ENCODE measurements at regions not wholly inside any gene's neighbourhood (a gene's known extent, or its start where the extent isn't known, plus 50 kb on each side); places are given as distances from the start of the nearest gene placed in this dataset.

DNA sequence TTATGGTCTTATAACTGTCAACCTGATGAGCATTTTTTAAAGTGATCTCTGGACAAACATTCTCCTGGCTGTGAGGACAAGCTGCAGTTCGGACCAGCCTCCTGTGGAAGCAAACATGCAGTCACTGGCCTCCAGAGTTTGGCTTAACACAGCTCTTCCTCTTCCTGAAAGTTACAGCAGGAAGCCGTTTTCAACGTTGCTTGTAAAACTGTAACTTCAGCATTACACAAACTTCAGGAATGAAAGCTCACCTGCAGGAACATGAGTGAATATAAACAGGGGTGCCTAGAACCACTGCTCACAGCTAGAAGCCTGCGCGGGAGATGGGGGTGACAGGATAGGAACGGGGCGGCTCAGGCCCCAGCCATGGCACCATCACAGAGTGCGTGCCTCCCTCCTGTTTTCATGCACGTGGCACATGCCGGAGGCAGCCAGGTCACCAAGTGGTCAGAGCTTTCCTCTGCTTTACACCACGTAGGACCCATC is 292.9 kb upstream of the PITRM1 start:
- TF ChIP-seq, protein P1, sequence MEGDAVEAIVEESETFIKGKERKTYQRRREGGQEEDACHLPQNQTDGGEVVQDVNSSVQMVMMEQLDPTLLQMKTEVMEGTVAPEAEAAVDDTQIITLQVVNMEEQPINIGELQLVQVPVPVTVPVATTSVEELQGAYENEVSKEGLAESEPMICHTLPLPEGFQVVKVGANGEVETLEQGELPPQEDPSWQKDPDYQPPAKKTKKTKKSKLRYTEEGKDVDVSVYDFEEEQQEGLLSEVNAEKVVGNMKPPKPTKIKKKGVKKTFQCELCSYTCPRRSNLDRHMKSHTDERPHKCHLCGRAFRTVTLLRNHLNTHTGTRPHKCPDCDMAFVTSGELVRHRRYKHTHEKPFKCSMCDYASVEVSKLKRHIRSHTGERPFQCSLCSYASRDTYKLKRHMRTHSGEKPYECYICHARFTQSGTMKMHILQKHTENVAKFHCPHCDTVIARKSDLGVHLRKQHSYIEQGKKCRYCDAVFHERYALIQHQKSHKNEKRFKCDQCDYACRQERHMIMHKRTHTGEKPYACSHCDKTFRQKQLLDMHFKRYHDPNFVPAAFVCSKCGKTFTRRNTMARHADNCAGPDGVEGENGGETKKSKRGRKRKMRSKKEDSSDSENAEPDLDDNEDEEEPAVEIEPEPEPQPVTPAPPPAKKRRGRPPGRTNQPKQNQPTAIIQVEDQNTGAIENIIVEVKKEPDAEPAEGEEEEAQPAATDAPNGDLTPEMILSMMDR (IDR thresholded peaks at IDR 0.05) = no peak
- TF ChIP-seq JUND (IDR thresholded peaks at IDR 0.05) = no peak

All from SK-N-SH (cell line).